ENCODE measurements at regions not wholly inside any gene's neighbourhood (a gene's known extent, or its start where the extent isn't known, plus 50 kb on each side); places are given as distances from the start of the nearest gene placed in this dataset.
"Not testable (repeated sequence)": the region's sequence is repeated elsewhere in the genome, so short reads cannot be mapped to it uniquely, and the experiment has no call there.

GRCh38 chr3:177760803-177761202 is 563.5 kb upstream of the TBL1XR1 start:
- DNase-seq, result no peak

- no peak for DNase-seq
These were observed 567.2 kb upstream of the TBL1XR1 start for GRCh38 chr3:177764377-177764912.

- DNase-seq, result no peak
These were observed 567.7 kb upstream of the TBL1XR1 start for GRCh38 chr3:177764933-177765332.

- DNase-seq, result no peak
These were observed 573.3 kb upstream of the TBL1XR1 start for GRCh38 chr3:177770383-177771230.

- no peak for DNase-seq
These were observed 574.5 kb upstream of the TBL1XR1 start for GRCh38 chr3:177771780-177772179.

- peak; percentile 41 for DNase-seq
These were observed 575.8 kb upstream of the TBL1XR1 start for GRCh38 chr3:177772908-177773557.

GRCh38 chr3:177773717-177774116 is 576.4 kb upstream of the TBL1XR1 start:
- no peak for DNase-seq

GRCh38 chr3:177776661-177777101 is 579.4 kb upstream of the TBL1XR1 start:
- DNase-seq, result no peak

- DNase-seq, result peak; percentile 42
These were observed 580.4 kb upstream of the TBL1XR1 start for GRCh38 chr3:177777699-177778098.

- no peak for DNase-seq
These were observed 581.4 kb upstream of the TBL1XR1 start for GRCh38 chr3:177778633-177779032.

GRCh38 chr3:177781686-177782161 is 584.4 kb upstream of the TBL1XR1 start:
- DNase-seq, result no peak

- no peak for DNase-seq
These were observed 586.1 kb upstream of the TBL1XR1 start for GRCh38 chr3:177783338-177783737.

- no peak for DNase-seq
These were observed 586.5 kb upstream of the TBL1XR1 start for GRCh38 chr3:177783767-177784166.

- DNase-seq, result no peak
These were observed 590.2 kb upstream of the TBL1XR1 start for GRCh38 chr3:177787279-177788041.

- DNase-seq, result no peak
These were observed 592.2 kb upstream of the TBL1XR1 start for GRCh38 chr3:177789500-177789899.

GRCh38 chr3:177792311-177793030 is 595.2 kb upstream of the TBL1XR1 start:
- no peak for DNase-seq

GRCh38 chr3:177793451-177793850 is 596.2 kb upstream of the TBL1XR1 start:
- DNase-seq, result no peak

- no peak for DNase-seq
These were observed 597.9 kb upstream of the TBL1XR1 start for GRCh38 chr3:177795216-177795615.

GRCh38 chr3:177795859-177796258 is 598.6 kb upstream of the TBL1XR1 start:
- no peak for DNase-seq

- not testable (repeated sequence) for DNase-seq
These were observed 602.9 kb upstream of the TBL1XR1 start for GRCh38 chr3:177800147-177800546.

- no peak for DNase-seq
These were observed 603.3 kb upstream of the TBL1XR1 start for GRCh38 chr3:177800561-177800960.

- DNase-seq, result no peak
These were observed 605.0 kb upstream of the TBL1XR1 start for GRCh38 chr3:177802151-177802900.
